8988T (cell line): ENCODE measurements at regions not wholly inside any gene's neighbourhood (a gene's known extent, or its start where the extent isn't known, plus 50 kb on each side); places are given as distances from the start of the nearest gene placed in this dataset.
"Not testable (repeated sequence)": the region's sequence is repeated elsewhere in the genome, so short reads cannot be mapped to it uniquely, and the experiment has no call there.

ENCODE experiments used
- DNase-seq: peaks from one replicate; pipeline ENCODE4 v3.0.0; 2011

DNA sequence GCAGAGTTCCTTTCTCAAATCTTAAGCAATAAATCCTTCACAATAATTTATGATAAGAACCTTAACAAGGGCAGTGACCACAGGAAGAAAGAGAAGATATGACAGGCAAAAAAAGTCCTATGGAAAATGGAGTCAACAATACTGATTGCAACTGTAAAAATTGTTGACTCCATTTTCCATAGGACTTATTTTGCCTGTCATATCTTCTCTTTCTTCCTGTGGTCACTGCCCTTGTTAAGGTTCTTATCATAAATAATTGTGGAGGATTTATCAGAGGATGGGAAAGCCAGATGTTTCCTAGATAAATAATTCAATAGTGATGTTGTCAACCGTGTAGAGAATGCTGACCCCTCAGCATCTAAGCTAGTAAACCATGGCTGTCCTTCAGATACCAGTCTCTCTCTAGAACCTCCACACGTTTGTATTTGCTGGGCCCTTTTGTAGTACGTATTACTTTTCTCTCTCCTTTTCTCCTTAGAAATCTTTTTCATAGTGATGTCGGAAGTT is 172.6 kb upstream of the BET1 start:
- DNase-seq: no peak

GRCh38 chr7:94177441-94177840 is 173.3 kb upstream of the BET1 start:
- DNase-seq: no peak

DNA sequence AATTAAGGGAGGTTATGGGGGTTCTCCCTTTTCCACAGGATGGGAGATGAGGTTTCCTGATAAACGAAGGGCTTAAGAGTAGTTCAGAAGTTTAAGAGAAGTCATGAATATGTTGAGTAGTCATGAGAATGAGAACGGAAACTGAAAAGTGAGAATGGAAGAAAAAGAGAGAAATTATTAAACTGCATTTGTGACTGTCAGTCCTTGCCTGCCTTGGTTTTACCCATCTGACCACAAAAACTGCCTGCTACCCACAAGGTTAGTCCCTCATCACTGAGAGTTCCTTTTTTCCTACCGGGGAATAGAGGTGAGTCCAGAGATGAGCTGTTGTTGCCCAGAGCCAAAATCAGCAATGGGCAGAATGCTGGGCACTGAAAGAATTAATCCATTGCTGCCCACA is 174.1 kb upstream of the BET1 start:
- DNase-seq: no peak

- DNase-seq: no peak
Observed at GRCh38 chr7:94179466-94179865, 175.3 kb upstream of the BET1 start.

- no peak for DNase-seq
Observed at GRCh38 chr7:94182066-94182465, 177.9 kb upstream of the BET1 start.

DNA sequence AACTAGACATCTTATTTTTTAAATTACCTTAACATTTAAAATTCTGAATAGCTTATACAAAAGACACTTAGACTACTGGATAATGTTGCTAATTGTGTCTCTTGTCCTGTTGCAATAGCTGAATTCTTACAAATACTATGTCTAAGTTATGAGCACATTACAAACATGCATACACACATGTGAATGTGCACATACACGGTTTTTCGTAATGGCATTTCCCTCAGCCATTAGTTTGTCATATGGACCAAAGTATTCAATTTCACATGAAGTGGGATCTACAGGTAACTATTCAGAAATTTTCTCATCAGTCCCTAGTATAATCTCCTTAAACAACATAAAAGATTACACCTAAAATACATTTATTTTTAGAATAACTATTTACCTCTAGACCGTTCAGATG is 178.6 kb upstream of the BET1 start:
- DNase-seq: no peak

- no peak for DNase-seq
Observed at GRCh38 chr7:94183289-94183749, 179.2 kb upstream of the BET1 start.

DNA sequence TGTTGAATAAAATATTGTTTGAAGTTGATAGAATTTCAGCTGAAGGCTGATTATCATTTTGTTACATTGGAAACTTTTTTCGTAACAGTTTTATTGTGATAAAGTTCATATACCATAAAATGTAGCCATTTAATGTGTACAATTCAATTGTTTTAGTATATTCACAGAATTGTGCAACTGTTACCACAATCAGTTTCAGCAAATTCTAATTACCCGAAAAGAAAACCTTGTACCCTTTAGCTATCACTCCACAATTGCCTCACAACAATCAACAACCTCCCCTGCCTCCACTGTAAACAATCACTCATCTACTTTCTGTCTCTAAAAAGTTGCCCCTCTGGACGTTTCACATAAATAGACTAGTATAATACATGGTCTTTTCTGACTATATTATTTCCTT is 179.7 kb upstream of the BET1 start:
- DNase-seq: no peak

DNA sequence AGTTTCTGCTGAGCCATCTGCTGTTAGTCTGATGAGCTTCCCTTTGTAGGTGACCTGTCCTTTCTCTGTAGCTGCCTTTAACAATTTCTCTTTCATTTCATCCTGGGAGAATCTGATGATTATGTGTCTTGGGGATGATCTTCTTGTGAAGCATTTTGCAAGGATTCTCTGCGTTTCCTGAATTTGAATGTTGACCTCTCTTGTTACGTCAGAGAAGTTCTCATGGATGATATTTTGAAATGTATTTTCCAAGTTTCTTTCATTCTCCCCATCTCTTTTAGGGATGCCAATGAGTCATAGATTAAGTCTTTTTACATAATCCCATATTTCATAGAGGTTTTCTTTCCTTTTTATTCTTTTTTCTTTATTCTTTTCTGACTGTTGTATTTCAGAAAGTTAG is 184.2 kb upstream of the BET1 start:
- DNase-seq: no peak

DNA sequence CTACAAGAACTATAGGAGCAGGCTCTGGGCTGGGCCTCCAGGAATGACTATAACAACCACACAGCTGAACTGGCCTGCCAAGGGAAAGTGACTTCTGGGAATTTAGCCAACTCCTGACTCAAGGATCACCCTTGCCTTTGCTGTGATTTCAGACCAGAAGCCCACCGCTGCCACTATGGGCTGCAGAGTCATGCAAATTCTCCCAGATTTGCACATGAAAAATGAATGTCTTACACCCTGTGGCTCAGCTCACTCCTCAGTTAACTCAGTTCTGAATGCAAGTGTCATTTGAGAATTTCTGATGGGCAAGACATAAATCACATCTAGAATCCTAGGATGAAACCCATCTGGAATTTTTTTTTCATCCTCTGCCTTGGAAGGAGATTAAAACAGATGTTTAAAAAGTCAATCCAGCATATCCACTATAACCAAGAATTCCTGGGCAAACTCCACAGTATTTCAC is 186.5 kb upstream of the BET1 start:
- DNase-seq: no peak

GRCh38 chr7:94194426-94194825 is 190.3 kb upstream of the BET1 start:
- DNase-seq: not testable (repeated sequence)

- no peak for DNase-seq
Observed at GRCh38 chr7:94195201-94195600, 191.0 kb upstream of the BET1 start.

- DNase-seq: no peak
Observed at GRCh38 chr7:94195813-94196212, 191.7 kb upstream of the BET1 start.

- no peak for DNase-seq
Observed at GRCh38 chr7:94205529-94205928, 189.2 kb upstream of the COL1A2 start.

- no peak for DNase-seq
Observed at GRCh38 chr7:94206295-94206694, 188.4 kb upstream of the COL1A2 start.

DNA sequence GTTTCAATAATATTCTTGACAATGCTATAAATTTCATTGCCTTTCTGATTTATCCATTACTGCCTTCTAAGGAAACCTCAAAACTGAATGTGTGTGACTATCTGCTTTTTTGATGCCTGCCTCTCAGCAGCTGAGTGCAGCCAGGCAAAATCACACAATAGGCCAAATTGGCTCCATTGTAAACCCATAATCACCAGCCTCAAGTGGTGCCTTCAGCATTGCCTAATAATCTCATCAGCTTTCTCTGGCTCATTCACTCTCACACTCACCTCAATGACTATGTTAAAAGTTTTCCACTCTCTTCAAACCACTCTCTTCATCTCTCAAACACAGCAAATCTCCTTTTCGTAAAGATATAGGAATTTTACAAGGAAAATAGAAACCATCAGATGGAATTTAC is 182.5 kb upstream of the COL1A2 start:
- DNase-seq: no peak

DNA sequence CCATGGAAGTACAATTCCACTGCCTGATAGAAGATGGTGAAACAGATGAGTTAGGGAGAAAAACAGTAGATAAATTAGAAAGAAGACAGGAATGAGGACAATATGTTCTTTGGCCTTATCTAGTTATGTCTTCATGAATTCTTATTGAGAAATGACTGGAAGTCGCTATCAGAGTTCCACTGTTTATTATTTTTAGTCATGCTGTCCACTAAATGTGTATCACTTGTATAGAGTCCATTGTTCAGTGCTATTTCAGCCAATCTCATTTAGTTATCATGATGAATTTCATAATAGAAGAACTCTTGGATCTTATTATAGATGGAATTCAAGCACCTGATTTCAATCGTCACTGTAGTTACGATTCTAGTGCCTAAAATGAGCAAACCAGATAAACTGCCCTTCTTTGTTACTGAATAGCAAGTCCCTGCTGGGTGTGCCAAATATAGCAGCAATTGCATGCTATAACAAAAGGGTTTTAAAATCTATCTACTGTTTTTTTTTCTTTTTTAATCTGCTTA is 177.7 kb upstream of the COL1A2 start:
- DNase-seq: no peak

GRCh38 chr7:94217766-94218165 is 176.9 kb upstream of the COL1A2 start:
- no peak for DNase-seq

- DNase-seq: no peak
Observed at GRCh38 chr7:94222516-94222915, 172.2 kb upstream of the COL1A2 start.

DNA sequence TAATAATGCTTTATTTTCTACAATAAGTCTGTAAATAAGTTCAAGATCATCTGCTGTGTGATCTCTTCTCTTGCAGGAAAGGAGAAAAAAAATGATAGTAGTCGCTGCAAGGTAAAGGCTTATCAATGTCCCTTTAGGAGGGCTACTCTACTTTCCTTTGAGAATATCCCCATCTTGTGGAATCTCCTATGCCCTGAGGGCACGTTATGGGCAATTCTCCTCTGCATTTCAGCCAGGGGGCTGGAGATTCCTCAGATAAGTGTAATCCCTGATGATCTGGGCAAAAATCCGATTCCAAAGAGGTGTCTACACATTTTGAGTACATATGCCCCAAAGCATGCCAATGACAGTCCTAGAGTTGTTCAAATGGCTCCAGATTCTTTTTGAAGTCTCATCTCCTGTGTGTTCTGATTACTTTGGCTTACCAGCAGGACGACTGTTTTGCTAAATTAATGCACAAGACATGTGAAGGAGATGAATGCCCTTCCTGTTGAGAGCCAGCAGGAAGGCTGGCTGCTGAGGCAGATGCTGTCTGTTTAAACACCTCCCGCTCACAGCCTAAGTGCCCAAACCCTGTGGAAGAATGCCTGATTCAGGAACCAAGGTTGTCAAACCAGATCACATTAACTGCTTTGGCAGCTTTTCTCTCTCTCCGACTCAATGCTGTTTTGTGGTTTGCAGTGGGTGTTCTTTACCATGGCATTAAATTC is 171.2 kb upstream of the COL1A2 start:
- no peak for DNase-seq

DNA sequence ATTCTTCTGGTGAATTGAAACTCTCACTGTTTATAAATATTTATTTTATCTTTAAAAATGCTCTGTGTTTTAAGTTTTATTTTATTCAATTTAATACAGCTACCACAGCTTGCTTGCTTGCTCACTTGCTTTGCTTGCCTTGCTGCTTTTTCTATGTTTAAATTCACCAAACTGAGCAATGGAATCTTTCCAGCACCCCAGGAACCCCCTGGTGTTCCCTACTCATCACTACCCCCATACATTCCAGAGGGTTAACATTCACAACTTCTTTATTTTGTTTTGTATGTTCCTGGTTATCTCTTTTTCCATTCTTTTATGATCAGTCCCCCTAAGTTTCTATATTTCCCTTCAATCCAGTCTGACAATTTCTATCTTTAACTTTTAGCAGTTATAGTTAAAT is 166.5 kb upstream of the COL1A2 start:
- DNase-seq: no peak

DNA sequence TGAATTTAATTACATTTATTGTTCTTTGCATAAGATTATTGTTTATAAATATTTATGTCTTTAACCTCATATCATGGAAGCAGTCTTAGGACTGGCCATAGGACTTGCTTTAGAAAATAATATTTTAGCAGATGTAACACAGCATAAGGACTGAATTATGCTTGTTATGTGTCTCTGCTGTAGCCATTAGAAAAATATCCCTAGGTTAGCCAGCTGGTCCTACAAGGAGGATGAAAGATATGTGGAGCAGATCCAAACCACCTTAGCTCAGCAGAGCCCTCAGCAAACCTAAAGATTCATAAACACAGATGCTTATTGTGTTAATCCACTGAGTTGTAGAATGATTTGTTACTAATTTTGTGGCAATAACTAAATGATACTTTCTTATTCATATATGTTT is 166.0 kb upstream of the COL1A2 start:
- DNase-seq: no peak

DNA sequence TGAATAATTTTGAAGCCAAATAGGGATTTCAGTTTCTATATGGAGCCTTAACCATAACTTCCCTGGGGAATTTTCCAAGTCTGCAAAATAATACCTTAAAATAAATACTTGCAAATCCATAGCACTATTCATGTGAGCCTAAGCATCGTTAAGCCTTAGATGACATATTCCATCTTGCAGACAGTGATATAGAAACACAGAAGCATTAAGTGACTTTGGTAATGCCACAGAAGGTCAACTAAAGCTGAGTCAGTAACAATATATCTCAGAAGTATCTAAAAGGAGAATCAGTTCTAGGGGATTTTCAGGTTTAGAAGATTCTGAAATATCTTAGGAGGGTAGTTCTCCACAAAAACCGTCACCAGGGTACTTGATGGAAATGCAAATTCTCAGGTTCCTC is 163.4 kb upstream of the COL1A2 start:
- no peak for DNase-seq

DNA sequence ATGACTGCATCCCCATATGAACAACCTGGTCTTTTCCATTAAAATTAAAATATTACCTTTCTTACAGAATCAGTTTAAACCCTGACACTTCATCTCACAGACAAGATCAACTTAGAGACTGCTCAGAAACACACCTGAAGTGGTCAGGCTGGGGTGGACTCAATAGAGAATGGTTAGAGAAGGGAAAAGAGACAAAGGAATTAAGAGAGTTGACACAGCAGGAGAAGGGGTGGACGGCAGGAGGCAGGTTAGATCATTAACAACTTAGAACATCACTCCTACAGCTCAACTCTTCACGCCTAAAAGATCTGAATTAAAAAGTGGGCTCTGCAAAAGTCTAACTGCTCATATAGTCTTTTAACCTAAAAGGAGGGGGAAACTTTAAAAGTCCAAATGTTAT is 157.7 kb upstream of the COL1A2 start:
- DNase-seq: no peak

GRCh38 chr7:94237417-94237816 is 157.3 kb upstream of the COL1A2 start:
- DNase-seq: no peak
